MCF 10A (cell line): ENCODE measurements at regions not wholly inside any gene's neighbourhood (a gene's known extent, or its start where the extent isn't known, plus 50 kb on each side); places are given as distances from the start of the nearest gene placed in this dataset.

Source experiments
- BruUV-seq: library from RNA; stranded (reverse); fragments of 400-500 nt; replicated peaks from 2 replicates; lab custom pipeline; 2021; lab: Mats Ljungman, UMichigan
- CTCF ChIA-PET: fragments of 300-600 bp; sonication (Branson Sonifier 250); formaldehyde crosslinking; extraction: SDS; loops from one replicate; lab custom pipeline; 2021; ENCODE audit warnings: antibody characterized with exemption, inconsistent platforms; lab: Yijun Ruan, JAX
- POLR2A ChIA-PET: fragments of 300-600, 350-650 bp; sonication (Branson Sonifier 250); formaldehyde crosslinking; extraction: SDS; loops from one replicate; lab custom pipeline; 2020; ENCODE audit warnings: antibody characterized with exemption, inconsistent platforms; lab: Yijun Ruan, JAX
- DNase-seq: peaks from one replicate; pipeline ENCODE4 v3.0.0-alpha.2; 2018; ENCODE audit not compliant: unreplicated experiment
- H3K27ac Mint-ChIP-seq: one replicate; pipeline ENCODE4 v1.8.0; 2022; ENCODE audit warnings: mild to moderate bottlenecking, low read depth, mixed read lengths; ENCODE audit not compliant: unreplicated experiment
- H3K27me3 Mint-ChIP-seq: one replicate; pipeline ENCODE4 v1.8.0; 2022; ENCODE audit warnings: mixed read lengths; ENCODE audit not compliant: insufficient read depth, unreplicated experiment
- H3K36me3 Mint-ChIP-seq: one replicate; pipeline ENCODE4 v1.8.0; 2022; ENCODE audit warnings: mild to moderate bottlenecking, moderate library complexity, mixed read lengths; ENCODE audit not compliant: insufficient read depth, unreplicated experiment
- H3K4me1 Mint-ChIP-seq: one replicate; pipeline ENCODE4 v1.8.0; 2022; ENCODE audit warnings: mixed read lengths; ENCODE audit not compliant: insufficient read depth, unreplicated experiment
- H3K4me3 Mint-ChIP-seq: one replicate; pipeline ENCODE4 v1.8.0; 2022; ENCODE audit warnings: mild to moderate bottlenecking, moderate library complexity, mixed read lengths; ENCODE audit not compliant: unreplicated experiment
- H3K9me3 Mint-ChIP-seq: one replicate; pipeline ENCODE4 v1.8.0; 2022; ENCODE audit warnings: mixed read lengths; ENCODE audit not compliant: unreplicated experiment
- CTCF ChIP-seq: fragments of 200-600 bp; IDR thresholded peaks from one replicate; pipeline ENCODE4 v1.8.0; 2022; ENCODE audit warnings: antibody characterized with exemption, mild to moderate bottlenecking; ENCODE audit not compliant: unreplicated experiment
- intact Hi-C: fragments of 100-400 bp; cut with micrococcal nuclease; formaldehyde crosslinking; loops from 2 replicates; pipeline ENCODE4 v1.14.1; 2022

- Mint-ChIP-seq H3K4me3 (no peak overlapping the region), H3K36me3 (no peaks in the 10 kb centered on the region), H3K9me3 (peaks cover 22% of the 10 kb centered on the region), H3K4me1 (peaks cover 26% of the 10 kb centered on the region), H3K27me3 (no peaks in the 10 kb centered on the region), H3K27ac (peak overlapping the region; percentile 35)
- intact Hi-C loops = no loop called here
- no peak for TF ChIP-seq CTCF
- BruUV-seq = no TSS peak
- ChIA-PET POLR2A (interaction anchor here (0.7 kb wide), 1 partner anchor 571 kb away, joined by 3 read pairs; no protein-coding TSS in a partner anchor), CTCF (interaction anchor here (0.5 to 8.1 kb wide), 4 partner anchors 9 to 1611 kb away, joined by 3 to 59 read pairs (median 5); no protein-coding TSS in a partner anchor)
- peak; percentile 13 for DNase-seq
Measured at GRCh38 chrX:63918611-63919010, 133.6 kb upstream of the ARHGEF9 start.

- no peak for DNase-seq
- no TSS peak for BruUV-seq
- no peak overlapping the region for H3K27ac Mint-ChIP-seq
- ChIA-PET POLR2A (interaction anchor here (0.6 kb wide), 1 partner anchor 51 kb away, joined by 3 read pairs; no protein-coding TSS in a partner anchor), CTCF (interaction anchor here (1.0 to 8.1 kb wide), 2 partner anchors 14 to 156 kb away, joined by 3 to 59 read pairs; no protein-coding TSS in a partner anchor)
- peaks cover 34% of the 10 kb centered on the region for H3K9me3 Mint-ChIP-seq
- intact Hi-C loops = no loop called here
- H3K27me3 Mint-ChIP-seq = no peaks in the 10 kb centered on the region
- peaks cover 21% of the 10 kb centered on the region for H3K4me1 Mint-ChIP-seq
- TF ChIP-seq CTCF = no peak
- H3K36me3 Mint-ChIP-seq = no peaks in the 10 kb centered on the region
- no peak overlapping the region for H3K4me3 Mint-ChIP-seq
Measured at GRCh38 chrX:63917296-63917695, 132.3 kb upstream of the ARHGEF9 start.

- no TSS peak for BruUV-seq
- POLR2A ChIA-PET = no interaction called here
- no peak overlapping the region for H3K4me3 Mint-ChIP-seq
- no peaks in the 10 kb centered on the region for H3K4me1 Mint-ChIP-seq
- peaks cover 21% of the 10 kb centered on the region for H3K9me3 Mint-ChIP-seq
- H3K27me3 Mint-ChIP-seq = no peaks in the 10 kb centered on the region
- intact Hi-C loops = no loop called here
- CTCF ChIA-PET = no interaction called here
- H3K27ac Mint-ChIP-seq = no peak overlapping the region
- no peak for DNase-seq
- no peak for TF ChIP-seq CTCF
- no peaks in the 10 kb centered on the region for H3K36me3 Mint-ChIP-seq
Measured at GRCh38 chrX:63913719-63914118, 128.7 kb upstream of the ARHGEF9 start.

- BruUV-seq = no TSS peak
- TF ChIP-seq CTCF = no peak
- Mint-ChIP-seq H3K36me3 (no peaks in the 10 kb centered on the region), H3K27ac (no peak overlapping the region), H3K4me1 (no peaks in the 10 kb centered on the region), H3K27me3 (no peaks in the 10 kb centered on the region), H3K4me3 (no peak overlapping the region), H3K9me3 (peaks cover 40% of the 10 kb centered on the region)
- DNase-seq = peak; percentile 27
- POLR2A ChIA-PET = interaction anchor here (0.6 to 0.7 kb wide), 3 partner anchors 31 to 310 kb away, joined by 3 read pairs; no protein-coding TSS in a partner anchor
- intact Hi-C loops = no loop called here
- CTCF ChIA-PET = no interaction called here
Measured at GRCh38 chrX:63889001-63889400, 104.0 kb upstream of the ARHGEF9 start.
